Sigmoid colon (tissue), 4 donors: ENCODE measurements at regions not wholly inside any gene's neighbourhood (a gene's known extent, or its start where the extent isn't known, plus 50 kb on each side); places are given as distances from the start of the nearest gene placed in this dataset.

ENCODE experiments used
- EP300 ChIP-seq, 4 donors: sonication (generic); formaldehyde crosslinking; IDR thresholded peaks; one replicate each; pipeline ENCODE4 v1.6.1; 2017; ENCODE audit warnings: antibody characterized with exemption in 4 of 4
- POLR2A ChIP-seq, 2 donors: fragments of 450-650 bp; IDR thresholded peaks; one replicate each; pipeline ENCODE4 v1.6.1; 2016; ENCODE audit warnings: antibody characterized with exemption in 2 of 2, mild to moderate bottlenecking in 2 of 2, moderate library complexity in 2 of 2
- POLR2AphosphoS5 ChIP-seq, 4 donors: sonication (generic); formaldehyde crosslinking; IDR thresholded peaks; one replicate each; pipeline ENCODE4 v1.6.1; 2017; ENCODE audit warnings: antibody characterized with exemption in 4 of 4
- TF ChIP-seq, protein P1 (sequence below), 4 experiments: fragments of 450-650 bp in 3 of 4; fragments of 200-600 bp in 1 of 4; IDR thresholded peaks; one replicate each; pipeline ENCODE4 v1.5.1; 2016 to 2019; ENCODE audit warnings: antibody characterized with exemption in 4 of 4, mild to moderate bottlenecking in 3 of 4, moderate library complexity in 2 of 4

DNA sequence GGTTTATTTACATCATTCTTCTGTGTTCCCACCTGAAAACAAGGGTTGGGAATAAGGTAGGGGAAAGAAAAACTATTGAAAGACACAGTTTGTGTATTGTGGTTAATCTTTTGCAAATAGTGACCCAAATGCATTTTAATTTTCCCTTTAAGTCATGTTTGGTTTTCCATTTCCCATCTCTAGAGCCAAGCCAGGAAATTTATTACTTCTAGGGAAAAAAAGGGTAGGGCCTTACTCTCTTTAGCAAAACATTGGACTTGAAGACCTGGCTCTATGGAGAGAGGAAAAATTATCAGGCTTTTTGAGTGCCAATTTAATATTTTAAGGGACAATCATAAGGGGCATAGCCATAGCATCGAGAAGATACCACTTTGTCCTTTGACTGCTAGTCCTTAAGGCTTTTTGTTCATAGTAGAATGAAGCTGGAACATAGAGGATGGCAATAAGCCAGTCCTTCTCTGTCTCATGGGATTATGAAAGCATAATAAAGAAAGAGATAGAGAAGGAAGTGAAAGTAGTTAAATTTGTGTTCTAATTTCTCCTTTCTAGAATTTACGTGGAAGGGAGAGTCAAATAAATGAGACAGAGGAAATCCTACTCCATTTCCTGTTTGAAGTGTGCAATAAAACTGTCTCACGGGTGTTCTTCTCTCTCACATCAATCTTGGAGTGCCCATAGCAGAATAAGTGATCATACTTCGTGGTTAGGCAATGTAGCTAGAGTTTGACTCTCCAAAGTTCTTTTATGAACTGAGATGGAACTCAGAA is 50.9 kb upstream of the PPFIA2 start:
- no peak for TF ChIP-seq POLR2AphosphoS5 (IDR thresholded peaks at IDR 0.05)
- TF ChIP-seq, protein P1, sequence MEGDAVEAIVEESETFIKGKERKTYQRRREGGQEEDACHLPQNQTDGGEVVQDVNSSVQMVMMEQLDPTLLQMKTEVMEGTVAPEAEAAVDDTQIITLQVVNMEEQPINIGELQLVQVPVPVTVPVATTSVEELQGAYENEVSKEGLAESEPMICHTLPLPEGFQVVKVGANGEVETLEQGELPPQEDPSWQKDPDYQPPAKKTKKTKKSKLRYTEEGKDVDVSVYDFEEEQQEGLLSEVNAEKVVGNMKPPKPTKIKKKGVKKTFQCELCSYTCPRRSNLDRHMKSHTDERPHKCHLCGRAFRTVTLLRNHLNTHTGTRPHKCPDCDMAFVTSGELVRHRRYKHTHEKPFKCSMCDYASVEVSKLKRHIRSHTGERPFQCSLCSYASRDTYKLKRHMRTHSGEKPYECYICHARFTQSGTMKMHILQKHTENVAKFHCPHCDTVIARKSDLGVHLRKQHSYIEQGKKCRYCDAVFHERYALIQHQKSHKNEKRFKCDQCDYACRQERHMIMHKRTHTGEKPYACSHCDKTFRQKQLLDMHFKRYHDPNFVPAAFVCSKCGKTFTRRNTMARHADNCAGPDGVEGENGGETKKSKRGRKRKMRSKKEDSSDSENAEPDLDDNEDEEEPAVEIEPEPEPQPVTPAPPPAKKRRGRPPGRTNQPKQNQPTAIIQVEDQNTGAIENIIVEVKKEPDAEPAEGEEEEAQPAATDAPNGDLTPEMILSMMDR (IDR thresholded peaks at IDR 0.05), result no peak
- no peak for TF ChIP-seq EP300 (IDR thresholded peaks at IDR 0.05)
- TF ChIP-seq POLR2A (IDR thresholded peaks at IDR 0.05), result no peak
